Right lobe of liver (tissue), 6 donors: ENCODE measurements at regions not wholly inside any gene's neighbourhood (a gene's known extent, or its start where the extent isn't known, plus 50 kb on each side); places are given as distances from the start of the nearest gene placed in this dataset.

Source experiments
- ATAC-seq, 4 donors: fragments of 200-7000 bp; cut with Tn5 transposase; one replicate each; pipeline ENCODE4 v1.9.1; 2020; ENCODE audit warnings: mild to moderate bottlenecking in 4 of 4, moderate library complexity in 4 of 4
- DNase-seq, 3 donors: peaks; one replicate each; pipeline ENCODE4 v3.0.0-alpha.2; 2020
- H3K27ac ChIP-seq, 3 donors: fragments of 200-600 bp; one replicate each; pipeline ENCODE4 v1.8.0; 2022
- H3K27me3 ChIP-seq, 2 donors: fragments of 200-600 bp; one replicate each; pipeline ENCODE4 v1.8.0; 2022
- H3K36me3 ChIP-seq, 4 donors: fragments of 200-600 bp; sonication (generic) in 1 of 4; one replicate each; pipeline versions ENCODE4 v1.5.1 to v1.8.0; 2017 to 2022; ENCODE audit warnings: control low read depth in 1 of 4
- H3K4me1 ChIP-seq, 4 donors: fragments of 200-600 bp; sonication (generic) in 1 of 4; one replicate each; pipeline versions ENCODE4 v1.5.1 to v1.8.0; 2017 to 2022; ENCODE audit warnings: control low read depth in 1 of 4
- H3K4me3 ChIP-seq, 3 donors: fragments of 200-600 bp; one replicate each; pipeline ENCODE4 v1.8.0; 2022
- H3K9me3 ChIP-seq, 4 donors: fragments of 200-600 bp; sonication (generic) in 1 of 4; one replicate each; pipeline versions ENCODE4 v1.5.1 to v1.8.0; 2017 to 2022; ENCODE audit warnings: control low read depth in 1 of 4
- POLR2A ChIP-seq: fragments of 450-650 bp; IDR thresholded peaks from one replicate; pipeline ENCODE4 v1.6.1; 2017; ENCODE audit warnings: antibody characterized with exemption, mild to moderate bottlenecking
- WGBS: methylation state at CpG from one replicate; pipeline ENCODE4 v1.1.6; 2018; ENCODE audit warnings: low coverage, low lambda C conversion rate; ENCODE audit not compliant: insufficient coverage; ENCODE audit errors: missing lambda C conversion rate; 5-methylcytosine and 5-hydroxymethylcytosine counted together
- intact Hi-C, 2 donors: fragments of 100-400 bp; cut with DNase I; formaldehyde crosslinking; loops; one replicate each; pipeline versions ENCODE4 v1.11.2 to v1.14.1; 2022
- TF ChIP-seq, protein P1 (sequence below), 4 donors: fragments of 200-600 bp in 3 of 4; fragments of 450-650 bp in 1 of 4; IDR thresholded peaks; one replicate each; pipeline versions ENCODE4 v1.5.1 to v1.8.0; 2016 to 2022; ENCODE audit warnings: antibody characterized with exemption in 4 of 4, mild to moderate bottlenecking in 2 of 4
- donor health status: DM: no; HTN: yes; CAD: no.
- donor health status: DM: no; HTN: no; CAD: no.
- donor health status: DM: no; HTN: no; CAD: no.
- donor health status: DM: no; HTN: yes; CAD: no.
- donor health status: DM: no; HTN: yes; CAD: no.

- Histone ChIP-seq H3K27me3 (no peaks in the 10 kb centered on the region), H3K27ac (no peak overlapping the region), H3K9me3 (no peaks in the 10 kb centered on the region), H3K4me3 (no peak overlapping the region), H3K4me1 (no peaks in the 10 kb centered on the region), H3K36me3 (no peaks in the 10 kb centered on the region)
- WGBS = 45% methylated on average over 5 of the region's 5 CpGs
- TF ChIP-seq, protein P1, sequence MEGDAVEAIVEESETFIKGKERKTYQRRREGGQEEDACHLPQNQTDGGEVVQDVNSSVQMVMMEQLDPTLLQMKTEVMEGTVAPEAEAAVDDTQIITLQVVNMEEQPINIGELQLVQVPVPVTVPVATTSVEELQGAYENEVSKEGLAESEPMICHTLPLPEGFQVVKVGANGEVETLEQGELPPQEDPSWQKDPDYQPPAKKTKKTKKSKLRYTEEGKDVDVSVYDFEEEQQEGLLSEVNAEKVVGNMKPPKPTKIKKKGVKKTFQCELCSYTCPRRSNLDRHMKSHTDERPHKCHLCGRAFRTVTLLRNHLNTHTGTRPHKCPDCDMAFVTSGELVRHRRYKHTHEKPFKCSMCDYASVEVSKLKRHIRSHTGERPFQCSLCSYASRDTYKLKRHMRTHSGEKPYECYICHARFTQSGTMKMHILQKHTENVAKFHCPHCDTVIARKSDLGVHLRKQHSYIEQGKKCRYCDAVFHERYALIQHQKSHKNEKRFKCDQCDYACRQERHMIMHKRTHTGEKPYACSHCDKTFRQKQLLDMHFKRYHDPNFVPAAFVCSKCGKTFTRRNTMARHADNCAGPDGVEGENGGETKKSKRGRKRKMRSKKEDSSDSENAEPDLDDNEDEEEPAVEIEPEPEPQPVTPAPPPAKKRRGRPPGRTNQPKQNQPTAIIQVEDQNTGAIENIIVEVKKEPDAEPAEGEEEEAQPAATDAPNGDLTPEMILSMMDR (IDR thresholded peaks at IDR 0.05) = no peak
- no peak for TF ChIP-seq POLR2A
- intact Hi-C loops = no loop called here
- DNase-seq = no peak
- ATAC-seq = no peak
These were observed 557.2 kb downstream of the MATN1 start for GRCh38 chr1:30166174-30166573.

DNA sequence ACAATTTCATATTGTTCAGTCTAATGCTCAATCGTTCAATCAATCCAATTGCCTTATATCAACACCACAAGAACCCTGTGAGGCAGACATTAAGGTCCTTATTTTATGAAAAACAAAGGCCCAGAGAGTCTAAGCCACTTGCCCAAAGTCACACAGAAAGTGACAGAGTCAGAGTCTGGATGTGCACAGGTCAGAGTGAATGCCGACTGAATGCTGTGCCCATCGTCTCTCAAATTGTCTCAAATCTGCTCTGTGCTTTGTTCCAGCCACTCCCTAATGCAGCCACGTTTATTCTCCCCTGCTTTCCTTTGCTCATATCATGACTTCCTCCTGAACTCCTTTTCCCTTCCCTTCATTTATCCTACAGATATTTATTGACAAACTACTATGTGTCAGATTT, 558.3 kb downstream of the MATN1 start:
- TF ChIP-seq, protein P1 (IDR thresholded peaks at IDR 0.05) = no peak
- TF ChIP-seq POLR2A = no peak
- H3K27ac ChIP-seq = no peak overlapping the region
- 39% methylated on average over 2 of the region's 4 CpGs for WGBS

DNA sequence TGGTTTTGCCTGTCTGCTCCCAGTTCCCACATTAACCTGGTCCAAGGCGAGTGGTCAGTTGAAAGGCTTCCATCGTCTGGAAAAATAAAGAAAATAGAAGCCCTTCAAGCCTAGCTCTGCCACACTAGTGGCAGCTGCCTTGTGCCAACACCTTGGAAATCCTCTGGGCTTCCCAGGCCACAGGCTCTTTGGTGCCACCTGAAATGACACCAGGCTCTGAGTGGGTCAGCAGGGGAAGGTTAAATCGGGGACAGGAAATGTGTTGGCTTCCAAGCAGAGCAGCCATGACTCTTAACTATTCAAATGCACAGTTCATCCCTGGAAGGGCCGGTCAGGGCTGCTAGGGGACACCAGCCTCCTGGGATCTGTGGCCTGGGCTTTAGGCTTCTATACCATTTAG, 558.7 kb downstream of the MATN1 start:
- TF ChIP-seq POLR2A = no peak
- TF ChIP-seq, protein P1 (IDR thresholded peaks at IDR 0.05) = no peak
- DNase-seq (no peak), ATAC-seq (no peak)
- no peaks in the 10 kb centered on the region for H3K27me3 ChIP-seq
- WGBS = 38% methylated on average over 2 of the region's 4 CpGs
- no peaks in the 10 kb centered on the region for H3K36me3 ChIP-seq
- H3K27ac ChIP-seq = no peak overlapping the region
- intact Hi-C loops = no loop called here
- H3K4me1 ChIP-seq = no peaks in the 10 kb centered on the region
- H3K4me3 ChIP-seq = no peak overlapping the region
- no peaks in the 10 kb centered on the region for H3K9me3 ChIP-seq

More for the DNA sequence above, 558.3 kb downstream of the MATN1 start:
- Histone ChIP-seq H3K36me3 (no peaks in the 10 kb centered on the region), H3K27me3 (no peaks in the 10 kb centered on the region), H3K9me3 (no peaks in the 10 kb centered on the region), H3K4me3 (no peak overlapping the region), H3K4me1 (no peaks in the 10 kb centered on the region)
- DNase-seq = no peak
- intact Hi-C loops = no loop called here
- ATAC-seq = no peak

DNA sequence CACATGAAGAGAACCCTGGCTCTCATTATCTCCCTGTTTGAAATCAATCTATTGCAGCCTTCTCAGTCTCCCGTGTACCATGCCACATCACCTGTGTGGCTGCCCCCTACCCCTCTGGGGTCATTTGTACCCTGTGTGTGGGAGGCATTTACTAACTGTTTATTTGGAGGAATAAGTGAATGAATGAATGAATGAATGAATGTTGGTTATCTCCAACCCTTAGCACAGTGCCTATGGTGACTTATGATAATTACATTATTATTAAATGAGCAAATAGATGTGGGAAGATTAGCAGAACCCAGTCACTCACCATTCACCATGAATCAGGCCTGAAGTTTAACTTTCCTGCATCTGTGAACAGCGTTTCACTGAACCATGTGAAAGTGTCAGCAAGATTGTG, 560.8 kb downstream of the MATN1 start:
- Histone ChIP-seq H3K27me3 (no peaks in the 10 kb centered on the region), H3K36me3 (no peaks in the 10 kb centered on the region), H3K27ac (no peak overlapping the region), H3K4me1 (no peaks in the 10 kb centered on the region), H3K9me3 (no peaks in the 10 kb centered on the region), H3K4me3 (no peak overlapping the region)
- no peak for DNase-seq
- TF ChIP-seq POLR2A = no peak
- TF ChIP-seq, protein P1 (IDR thresholded peaks at IDR 0.05) = no peak
- intact Hi-C loops = no loop called here
- no peak for ATAC-seq
- WGBS = 74% methylated on average over 2 of the region's 2 CpGs

DNA sequence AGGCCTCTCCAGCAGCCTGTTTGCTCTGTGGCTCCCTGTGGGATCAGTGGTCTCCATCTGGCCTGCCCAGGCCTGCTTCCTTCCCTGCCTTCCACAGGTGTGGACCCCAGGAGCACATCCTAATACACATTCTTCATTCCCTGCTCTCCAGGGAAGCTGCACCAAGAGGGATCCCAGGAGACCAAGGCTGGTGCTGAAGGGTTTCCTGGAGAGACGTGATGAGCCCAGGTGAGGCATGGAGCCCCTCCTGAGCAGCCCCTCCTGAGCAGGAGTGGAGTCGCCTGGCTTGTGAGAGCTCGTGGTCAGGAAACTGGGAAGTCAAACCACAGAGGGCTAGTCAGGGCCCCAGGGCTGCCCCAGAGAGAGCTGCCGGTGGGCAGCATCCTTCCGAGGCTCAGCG, 561.4 kb downstream of the MATN1 start:
- intact Hi-C loops = no loop called here
- Histone ChIP-seq H3K4me3 (no peak overlapping the region), H3K27me3 (no peaks in the 10 kb centered on the region), H3K4me1 (no peaks in the 10 kb centered on the region), H3K27ac (no peak overlapping the region), H3K9me3 (no peaks in the 10 kb centered on the region), H3K36me3 (no peaks in the 10 kb centered on the region)
- DNase-seq = no peak
- TF ChIP-seq POLR2A = no peak
- TF ChIP-seq, protein P1 (IDR thresholded peaks at IDR 0.05) = no peak
- ATAC-seq = no peak
- 33% methylated on average over 2 of the region's 6 CpGs for WGBS
